ENCODE measurements at regions not wholly inside any gene's neighbourhood (a gene's known extent, or its start where the extent isn't known, plus 50 kb on each side); places are given as distances from the start of the nearest gene placed in this dataset.
"Not testable (repeated sequence)": the region's sequence is repeated elsewhere in the genome, so short reads cannot be mapped to it uniquely, and the experiment has no call there.

DNA sequence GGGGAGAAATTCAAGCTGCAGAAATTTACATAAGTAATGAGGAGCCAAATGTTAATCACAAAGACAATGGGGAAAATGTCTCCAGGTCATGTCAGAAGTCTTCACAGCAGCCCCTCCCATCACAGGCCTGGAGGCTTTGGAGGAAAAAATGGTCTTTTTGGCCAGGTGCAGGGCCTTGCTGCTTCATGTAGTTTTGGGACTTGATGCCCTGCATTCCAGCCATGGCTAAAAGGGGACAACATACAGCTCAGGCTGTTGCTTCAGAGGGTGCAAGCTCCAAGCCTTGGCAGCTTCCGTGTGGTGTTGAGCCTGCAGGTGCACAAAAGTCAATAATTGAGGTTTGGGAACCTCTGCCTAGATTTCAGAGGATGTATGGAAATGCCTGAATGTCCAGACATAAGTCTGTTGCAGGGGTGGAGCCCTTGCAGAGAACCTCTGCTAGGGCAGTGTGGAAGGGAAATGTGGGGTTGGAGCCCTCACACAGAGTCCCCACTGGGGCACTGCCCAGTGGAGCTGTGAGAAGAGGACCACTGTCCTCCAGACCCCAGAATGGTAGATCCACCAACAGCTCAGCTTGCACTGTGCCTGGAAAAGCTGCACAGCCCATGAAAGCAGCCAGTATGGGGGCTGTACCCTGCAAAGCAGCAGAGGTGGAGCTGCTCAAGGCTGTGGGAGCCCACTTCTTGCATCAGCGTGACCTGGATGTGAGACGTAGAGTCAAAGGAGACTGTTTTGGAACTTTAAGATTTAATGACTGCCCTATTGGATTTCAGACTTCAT is 95.8 kb downstream of the KIF26A start:
- TF ChIP-seq, protein P1, sequence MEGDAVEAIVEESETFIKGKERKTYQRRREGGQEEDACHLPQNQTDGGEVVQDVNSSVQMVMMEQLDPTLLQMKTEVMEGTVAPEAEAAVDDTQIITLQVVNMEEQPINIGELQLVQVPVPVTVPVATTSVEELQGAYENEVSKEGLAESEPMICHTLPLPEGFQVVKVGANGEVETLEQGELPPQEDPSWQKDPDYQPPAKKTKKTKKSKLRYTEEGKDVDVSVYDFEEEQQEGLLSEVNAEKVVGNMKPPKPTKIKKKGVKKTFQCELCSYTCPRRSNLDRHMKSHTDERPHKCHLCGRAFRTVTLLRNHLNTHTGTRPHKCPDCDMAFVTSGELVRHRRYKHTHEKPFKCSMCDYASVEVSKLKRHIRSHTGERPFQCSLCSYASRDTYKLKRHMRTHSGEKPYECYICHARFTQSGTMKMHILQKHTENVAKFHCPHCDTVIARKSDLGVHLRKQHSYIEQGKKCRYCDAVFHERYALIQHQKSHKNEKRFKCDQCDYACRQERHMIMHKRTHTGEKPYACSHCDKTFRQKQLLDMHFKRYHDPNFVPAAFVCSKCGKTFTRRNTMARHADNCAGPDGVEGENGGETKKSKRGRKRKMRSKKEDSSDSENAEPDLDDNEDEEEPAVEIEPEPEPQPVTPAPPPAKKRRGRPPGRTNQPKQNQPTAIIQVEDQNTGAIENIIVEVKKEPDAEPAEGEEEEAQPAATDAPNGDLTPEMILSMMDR (conservative IDR thresholded peaks at IDR 0.05; ENCODE audit: low read depth in 2 of 2), result not testable (repeated sequence)
- TF ChIP-seq EZH2phosphoT487 (IDR thresholded peaks at IDR 0.05; ENCODE audit: unreplicated experiment); EZH2 (IDR thresholded peaks at IDR 0.05; ENCODE audit: low read depth, unreplicated experiment); POLR2AphosphoS5 (IDR thresholded peaks at IDR 0.05; ENCODE audit: low read depth); JUNB (IDR thresholded peaks at IDR 0.05; ENCODE audit: unreplicated experiment); NANOG (IDR thresholded peaks at IDR 0.05; ENCODE audit: borderline replicate concordance); ZNF114 (CRISPR knock-in tag; IDR thresholded peaks at IDR 0.05); CREB1 (CRISPR knock-in tag; IDR thresholded peaks at IDR 0.05; ENCODE audit: low read depth): not testable (repeated sequence)
- TF ChIP-seq, protein P2, sequence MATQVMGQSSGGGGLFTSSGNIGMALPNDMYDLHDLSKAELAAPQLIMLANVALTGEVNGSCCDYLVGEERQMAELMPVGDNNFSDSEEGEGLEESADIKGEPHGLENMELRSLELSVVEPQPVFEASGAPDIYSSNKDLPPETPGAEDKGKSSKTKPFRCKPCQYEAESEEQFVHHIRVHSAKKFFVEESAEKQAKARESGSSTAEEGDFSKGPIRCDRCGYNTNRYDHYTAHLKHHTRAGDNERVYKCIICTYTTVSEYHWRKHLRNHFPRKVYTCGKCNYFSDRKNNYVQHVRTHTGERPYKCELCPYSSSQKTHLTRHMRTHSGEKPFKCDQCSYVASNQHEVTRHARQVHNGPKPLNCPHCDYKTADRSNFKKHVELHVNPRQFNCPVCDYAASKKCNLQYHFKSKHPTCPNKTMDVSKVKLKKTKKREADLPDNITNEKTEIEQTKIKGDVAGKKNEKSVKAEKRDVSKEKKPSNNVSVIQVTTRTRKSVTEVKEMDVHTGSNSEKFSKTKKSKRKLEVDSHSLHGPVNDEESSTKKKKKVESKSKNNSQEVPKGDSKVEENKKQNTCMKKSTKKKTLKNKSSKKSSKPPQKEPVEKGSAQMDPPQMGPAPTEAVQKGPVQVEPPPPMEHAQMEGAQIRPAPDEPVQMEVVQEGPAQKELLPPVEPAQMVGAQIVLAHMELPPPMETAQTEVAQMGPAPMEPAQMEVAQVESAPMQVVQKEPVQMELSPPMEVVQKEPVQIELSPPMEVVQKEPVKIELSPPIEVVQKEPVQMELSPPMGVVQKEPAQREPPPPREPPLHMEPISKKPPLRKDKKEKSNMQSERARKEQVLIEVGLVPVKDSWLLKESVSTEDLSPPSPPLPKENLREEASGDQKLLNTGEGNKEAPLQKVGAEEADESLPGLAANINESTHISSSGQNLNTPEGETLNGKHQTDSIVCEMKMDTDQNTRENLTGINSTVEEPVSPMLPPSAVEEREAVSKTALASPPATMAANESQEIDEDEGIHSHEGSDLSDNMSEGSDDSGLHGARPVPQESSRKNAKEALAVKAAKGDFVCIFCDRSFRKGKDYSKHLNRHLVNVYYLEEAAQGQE (IDR thresholded peaks at IDR 0.05; ENCODE audit: unreplicated experiment), result not testable (repeated sequence)
- TF ChIP-seq, protein P3, sequence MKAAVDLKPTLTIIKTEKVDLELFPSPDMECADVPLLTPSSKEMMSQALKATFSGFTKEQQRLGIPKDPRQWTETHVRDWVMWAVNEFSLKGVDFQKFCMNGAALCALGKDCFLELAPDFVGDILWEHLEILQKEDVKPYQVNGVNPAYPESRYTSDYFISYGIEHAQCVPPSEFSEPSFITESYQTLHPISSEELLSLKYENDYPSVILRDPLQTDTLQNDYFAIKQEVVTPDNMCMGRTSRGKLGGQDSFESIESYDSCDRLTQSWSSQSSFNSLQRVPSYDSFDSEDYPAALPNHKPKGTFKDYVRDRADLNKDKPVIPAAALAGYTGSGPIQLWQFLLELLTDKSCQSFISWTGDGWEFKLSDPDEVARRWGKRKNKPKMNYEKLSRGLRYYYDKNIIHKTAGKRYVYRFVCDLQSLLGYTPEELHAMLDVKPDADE (IDR thresholded peaks at IDR 0.05), result not testable (repeated sequence)

Data from GM23338 (cell line).